ENCODE measurements at regions not wholly inside any gene's neighbourhood (a gene's known extent, or its start where the extent isn't known, plus 50 kb on each side); places are given as distances from the start of the nearest gene placed in this dataset.
A peak's percentile ranks its signal among the peaks of the same experiment; 100 is the strongest.

DNA sequence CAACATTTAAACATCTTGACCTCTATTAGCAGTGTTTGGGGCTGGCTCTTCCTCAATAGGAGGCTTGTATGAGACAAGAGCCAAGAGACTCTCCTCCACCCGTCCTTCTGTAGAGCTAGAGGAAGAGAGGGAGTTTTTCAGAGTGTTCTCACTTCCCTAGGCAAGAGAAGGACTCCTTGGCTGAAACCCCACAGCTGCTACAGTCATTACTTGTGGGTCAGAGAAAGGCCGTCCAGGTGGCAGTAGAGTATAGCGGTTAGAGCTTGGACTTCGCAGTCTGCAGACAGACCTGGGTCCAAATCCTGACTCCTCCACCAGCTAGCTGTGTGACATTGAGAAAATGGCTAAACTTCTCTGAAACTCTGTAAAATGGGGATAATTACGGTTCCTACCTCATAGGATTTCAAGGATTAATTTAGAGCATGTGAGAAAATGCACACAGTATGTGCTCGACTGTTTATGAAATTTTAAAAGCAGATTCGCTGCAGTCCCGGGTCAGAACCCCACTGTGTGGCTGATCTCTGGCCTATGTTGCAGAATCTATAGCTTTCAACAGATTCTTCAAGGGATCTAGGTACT is 80.8 kb upstream of the ARAP3 start:
- TF ChIP-seq, protein P1, sequence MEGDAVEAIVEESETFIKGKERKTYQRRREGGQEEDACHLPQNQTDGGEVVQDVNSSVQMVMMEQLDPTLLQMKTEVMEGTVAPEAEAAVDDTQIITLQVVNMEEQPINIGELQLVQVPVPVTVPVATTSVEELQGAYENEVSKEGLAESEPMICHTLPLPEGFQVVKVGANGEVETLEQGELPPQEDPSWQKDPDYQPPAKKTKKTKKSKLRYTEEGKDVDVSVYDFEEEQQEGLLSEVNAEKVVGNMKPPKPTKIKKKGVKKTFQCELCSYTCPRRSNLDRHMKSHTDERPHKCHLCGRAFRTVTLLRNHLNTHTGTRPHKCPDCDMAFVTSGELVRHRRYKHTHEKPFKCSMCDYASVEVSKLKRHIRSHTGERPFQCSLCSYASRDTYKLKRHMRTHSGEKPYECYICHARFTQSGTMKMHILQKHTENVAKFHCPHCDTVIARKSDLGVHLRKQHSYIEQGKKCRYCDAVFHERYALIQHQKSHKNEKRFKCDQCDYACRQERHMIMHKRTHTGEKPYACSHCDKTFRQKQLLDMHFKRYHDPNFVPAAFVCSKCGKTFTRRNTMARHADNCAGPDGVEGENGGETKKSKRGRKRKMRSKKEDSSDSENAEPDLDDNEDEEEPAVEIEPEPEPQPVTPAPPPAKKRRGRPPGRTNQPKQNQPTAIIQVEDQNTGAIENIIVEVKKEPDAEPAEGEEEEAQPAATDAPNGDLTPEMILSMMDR (conservative IDR thresholded peaks at IDR 0.05 in 1 of 2, IDR thresholded peaks at IDR 0.05 in 1 of 2; ENCODE audit: low read depth in 1 of 2, low read length in 2 of 2): no peak
- peak; percentile 32 for TF ChIP-seq EZH2 (IDR thresholded peaks at IDR 0.05; ENCODE audit: low read length, missing control alignments)

All from fibroblast of lung (primary cell).